ENCODE measurements at regions not wholly inside any gene's neighbourhood (a gene's known extent, or its start where the extent isn't known, plus 50 kb on each side); places are given as distances from the start of the nearest gene placed in this dataset.
"Not testable (repeated sequence)": the region's sequence is repeated elsewhere in the genome, so short reads cannot be mapped to it uniquely, and the experiment has no call there.

DNA sequence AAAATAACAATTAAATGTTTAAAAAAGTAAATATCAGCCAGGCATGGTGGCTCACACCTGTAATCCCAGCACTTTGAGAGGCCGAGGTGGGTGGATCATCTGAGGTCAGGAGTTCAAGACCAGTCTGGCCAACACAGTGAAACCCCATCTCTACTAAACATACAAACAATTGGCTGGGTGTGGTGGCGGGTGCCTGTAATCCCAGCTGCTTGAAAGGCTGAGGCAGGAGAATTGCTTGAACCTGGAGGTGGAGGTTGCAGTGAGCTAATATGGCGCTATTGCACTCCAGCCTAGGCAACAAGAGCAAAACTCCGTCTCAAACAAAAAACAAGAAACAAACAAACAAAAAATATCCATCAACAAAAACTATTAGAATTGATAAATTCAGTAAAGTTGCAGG, 77.5 kb downstream of the SNX5 start:
- not testable (repeated sequence) for DNase-seq

DNA sequence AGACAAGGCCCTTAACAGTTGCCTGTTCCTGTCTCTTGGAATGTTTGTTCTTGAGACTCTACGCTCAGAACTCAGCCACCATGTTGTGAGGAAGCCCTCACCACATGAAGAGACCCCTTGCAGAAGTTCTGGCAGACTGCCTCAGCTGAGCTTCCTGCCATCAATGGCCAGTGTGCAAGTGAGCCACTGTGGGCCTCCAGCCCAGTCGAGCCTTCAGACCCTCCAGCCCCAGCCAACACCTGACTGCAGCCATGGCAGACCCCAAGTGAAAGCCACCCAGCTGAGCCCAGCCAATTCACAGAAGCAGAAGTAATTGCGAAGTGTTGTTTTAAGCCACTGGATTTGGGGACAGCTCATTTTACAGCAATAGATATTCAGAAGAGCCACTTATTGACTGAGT, 78.3 kb downstream of the SNX5 start:
- no peak for DNase-seq

DNA sequence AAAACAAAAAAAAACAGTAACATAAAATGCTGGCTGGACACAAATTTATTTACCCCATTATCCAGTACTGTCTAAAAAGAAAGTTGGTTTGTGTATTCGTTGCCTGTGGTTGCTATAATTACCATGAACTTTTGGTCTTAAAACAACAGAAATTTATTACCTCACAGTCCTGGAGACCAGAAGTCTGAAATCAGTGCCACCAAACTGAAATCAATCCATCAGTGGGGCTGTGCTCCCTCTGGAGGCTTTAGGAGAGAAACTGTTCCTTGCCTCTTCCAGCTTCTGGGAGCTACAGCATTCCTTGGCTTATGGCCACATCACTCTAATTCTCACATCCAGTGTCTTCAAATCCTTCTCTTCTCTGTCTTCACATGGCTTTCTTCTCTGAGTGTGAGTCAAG, 79.4 kb downstream of the SNX5 start:
- DNase-seq, result no peak

DNA sequence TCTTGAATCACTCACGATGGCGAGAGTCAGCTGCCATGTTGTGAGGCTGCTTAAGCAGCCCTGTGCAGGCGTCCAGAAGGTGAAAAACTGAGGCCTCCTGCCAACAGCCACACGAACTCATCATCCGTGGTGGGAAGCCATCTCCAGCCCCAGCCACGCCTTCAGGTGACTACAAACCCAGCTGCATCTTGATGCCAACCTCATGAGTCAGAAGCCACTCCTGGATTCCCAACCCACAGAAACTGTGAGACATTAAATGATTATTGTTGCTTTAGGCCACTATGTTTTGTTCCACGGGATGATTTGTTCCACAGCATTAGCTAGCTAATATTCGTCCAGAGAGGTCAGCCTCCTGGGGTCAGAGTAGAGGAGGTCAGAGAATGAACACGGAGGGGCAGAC, 80.5 kb downstream of the SNX5 start:
- DNase-seq, result no peak

DNA sequence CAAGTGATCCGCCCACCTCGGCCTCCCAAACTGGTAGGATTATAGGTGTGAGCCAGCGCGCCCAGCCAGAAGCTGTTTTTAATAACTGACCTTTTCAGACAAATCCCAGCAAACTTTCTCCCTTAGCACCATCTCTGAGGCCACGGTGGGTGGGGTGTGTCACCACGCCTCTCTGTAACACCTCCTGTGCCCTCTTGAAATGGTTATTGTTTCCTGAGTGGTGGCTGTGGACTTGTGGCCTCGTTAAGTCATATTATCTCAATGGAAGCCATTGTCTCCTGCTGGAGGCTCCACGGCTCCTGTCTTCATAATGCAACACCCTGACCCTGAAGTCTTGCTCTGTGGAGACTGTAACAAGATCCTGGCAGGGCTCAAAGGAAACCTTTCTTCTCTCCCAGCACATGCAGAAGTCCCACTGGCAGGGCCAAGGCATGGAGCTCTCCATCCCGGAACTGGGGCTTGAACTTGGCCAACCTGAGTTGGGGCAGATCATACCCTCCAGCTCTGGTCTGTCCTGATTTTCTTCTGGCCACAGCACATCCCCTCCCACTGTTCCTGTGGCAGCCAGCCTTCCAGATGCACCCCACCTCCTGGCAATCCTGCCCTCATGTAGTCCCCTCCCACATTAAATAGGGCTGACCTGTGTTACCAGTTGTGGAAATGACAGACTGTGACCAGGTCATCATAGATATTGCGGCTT, 81.1 kb downstream of the SNX5 start:
- DNase-seq, result no peak

DNA sequence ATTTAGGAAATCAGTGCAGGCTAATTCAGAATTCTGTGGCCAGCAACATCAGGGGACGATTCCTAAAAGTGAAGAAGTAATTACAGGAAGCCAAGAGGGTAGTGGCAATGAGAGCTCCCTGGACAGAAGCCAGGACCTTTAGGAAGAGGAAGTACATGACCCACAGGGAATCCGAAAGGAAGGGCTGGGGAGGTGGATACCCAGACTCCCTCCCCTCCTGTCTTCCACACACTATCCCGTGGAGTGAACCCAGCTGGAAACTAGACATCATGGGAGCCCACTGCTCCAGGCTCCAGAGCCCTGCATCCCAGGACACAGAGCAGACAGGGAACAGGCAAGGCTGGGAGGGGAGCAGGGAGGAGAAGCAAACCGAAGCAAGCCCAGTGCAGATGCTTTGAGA, 83.0 kb downstream of the SNX5 start:
- DNase-seq, result no peak

DNA sequence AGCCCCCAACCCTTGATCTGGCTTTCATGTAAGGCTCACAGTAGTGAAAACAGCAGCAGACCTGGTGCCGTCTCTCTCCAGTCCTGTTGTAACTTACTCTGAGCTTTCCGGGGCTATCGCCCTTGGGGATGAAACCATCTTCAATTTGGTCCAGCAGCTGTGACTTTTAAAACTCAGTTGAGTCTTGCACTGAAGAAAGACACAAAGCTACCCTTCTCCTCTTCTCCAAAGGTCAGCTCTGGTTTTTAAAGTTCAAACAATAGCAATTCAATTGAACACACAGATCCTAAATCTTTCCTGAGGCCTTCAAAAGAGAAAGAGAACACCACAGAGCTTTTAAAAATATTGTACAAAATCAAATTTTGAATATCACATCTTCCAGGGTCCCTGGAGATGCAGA, 83.5 kb downstream of the SNX5 start:
- no peak for DNase-seq

DNA sequence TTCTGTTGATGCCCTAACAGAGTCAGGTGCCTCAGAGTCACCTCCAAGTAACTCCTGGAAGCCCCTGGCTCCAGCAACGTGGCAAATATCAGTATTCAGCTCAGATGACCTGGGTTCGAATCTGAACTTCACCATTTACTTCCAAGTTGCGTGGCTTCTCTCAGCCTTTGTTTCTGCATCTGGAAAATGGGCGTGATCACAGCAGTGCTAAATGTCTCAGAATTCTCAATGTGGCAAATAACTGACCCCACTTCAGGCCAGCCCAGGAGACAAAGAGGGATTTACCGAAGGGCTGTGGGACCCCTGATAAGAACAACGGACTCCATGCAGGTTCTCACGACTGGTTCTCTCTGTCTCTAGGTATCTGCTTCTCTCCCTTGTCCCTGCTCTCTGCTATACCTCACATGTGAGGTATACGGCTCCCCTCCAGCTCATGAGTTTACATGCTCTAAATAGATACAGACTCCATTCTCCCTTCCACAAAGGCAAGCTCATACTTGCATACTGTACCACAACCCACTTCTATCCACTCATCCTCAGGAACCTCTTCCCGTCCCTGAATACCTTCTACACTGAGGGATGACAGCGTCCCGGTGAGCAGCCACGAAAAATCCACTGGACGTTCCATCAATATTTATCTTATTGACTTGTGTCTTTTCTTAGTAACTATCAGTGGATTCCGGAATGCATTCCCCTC, 84.1 kb downstream of the SNX5 start:
- DNase-seq, result no peak

DNA sequence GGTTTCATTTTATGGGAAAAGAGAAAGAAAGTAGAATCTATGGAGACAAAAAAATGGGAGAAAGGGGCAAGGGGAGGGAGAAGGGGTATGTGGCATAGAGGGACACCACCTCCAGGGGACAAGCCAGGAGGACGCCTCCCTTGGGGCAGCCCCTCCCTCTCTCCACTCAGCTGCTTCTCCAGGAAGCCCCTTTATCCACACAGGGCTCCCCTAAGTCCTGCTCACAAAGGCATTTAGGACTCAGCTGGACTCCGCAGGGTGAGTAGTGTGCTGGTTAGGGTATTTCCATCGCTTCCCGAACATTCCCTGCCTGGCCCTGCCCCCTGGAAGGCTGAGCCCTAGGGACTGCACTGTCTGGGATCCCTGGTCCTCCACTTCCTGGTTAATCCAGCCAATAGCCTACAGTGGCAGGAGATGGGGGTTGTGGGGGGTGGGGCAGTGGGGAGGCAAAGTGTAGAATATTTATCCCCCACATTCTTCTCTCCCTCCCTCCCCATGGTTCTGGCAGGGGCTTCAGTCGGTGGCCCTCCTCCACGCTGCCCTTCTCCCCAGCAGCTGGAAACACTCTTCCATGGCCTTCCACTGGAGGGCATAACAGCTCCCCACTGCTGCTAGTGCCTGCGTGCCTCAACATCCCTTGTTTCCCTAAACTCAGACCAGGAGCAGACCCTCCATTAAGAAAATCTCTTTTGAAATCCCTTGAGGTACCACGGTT, 84.8 kb downstream of the SNX5 start:
- no peak for DNase-seq

DNA sequence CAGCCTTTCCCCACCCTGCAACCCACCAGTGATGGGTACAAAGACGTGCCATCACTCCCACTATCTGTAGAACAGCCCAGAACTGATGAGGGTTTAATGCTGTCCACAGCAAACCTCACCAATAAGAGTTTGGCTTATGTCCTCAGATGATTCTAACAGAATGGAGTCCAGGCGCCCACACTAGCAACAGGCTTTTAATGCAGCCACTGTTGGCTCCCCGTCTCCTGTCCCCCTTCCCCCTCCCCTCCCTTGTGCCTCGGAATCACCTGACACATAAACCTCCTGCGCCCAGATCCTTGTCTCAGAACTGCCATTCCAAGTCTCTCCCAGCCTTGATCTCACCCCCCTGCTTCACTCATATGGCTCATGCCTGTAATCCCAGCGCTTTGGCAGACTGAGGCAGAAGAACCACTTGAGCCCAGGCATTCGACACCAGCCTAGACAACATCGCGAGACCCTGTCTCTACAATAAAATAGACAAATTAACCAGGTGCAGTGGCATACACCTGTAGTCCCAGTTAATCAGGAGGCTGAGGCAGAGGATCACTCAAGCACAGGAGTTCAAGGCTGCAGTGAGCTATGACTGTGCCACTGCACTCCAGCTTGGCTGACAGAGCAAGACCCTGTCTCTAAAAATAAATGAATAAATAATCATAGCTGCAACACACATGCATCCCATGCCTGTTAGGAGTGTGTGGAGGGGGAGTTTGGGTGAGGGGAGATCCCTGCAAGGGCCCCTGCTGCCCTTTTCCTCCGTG, 85.6 kb downstream of the SNX5 start:
- no peak for DNase-seq

DNA sequence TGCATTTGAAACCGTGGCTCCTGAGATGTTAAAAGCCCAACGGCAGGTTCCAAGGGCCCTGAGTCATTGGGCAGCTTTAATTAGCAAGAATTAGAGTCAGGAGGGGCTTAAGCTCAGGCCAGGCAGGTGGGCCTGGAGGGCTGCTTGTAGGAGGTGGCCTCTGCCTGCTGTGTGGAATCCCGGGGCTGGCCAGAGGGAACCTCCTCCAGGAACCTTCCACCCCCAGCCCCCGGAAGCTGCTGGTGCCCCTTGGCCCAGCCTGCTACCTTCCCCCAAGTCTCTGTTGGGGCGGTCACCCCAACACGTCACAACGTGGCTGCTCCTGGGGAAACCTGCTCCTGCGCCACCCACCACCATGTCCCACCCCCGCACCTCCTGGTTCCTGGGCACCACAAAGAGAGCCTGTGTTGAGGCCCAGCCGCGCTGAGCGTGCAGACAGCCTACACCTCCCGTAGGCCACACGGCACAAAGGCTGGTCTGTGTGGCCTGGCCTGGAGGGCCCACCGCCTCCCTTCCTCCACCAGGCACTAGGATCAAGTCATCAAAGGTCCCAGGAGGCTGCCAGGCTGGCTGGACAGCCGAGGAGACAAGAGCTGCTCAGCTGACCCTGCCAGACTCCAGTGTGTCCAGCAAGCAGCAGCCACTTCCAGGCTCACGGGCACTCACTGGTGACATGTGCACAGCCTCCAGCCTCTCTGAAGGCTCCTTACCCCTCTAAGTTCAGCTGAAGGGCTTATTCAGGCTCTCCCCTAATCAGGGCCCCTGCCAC, 86.3 kb downstream of the SNX5 start:
- no peak for DNase-seq

DNA sequence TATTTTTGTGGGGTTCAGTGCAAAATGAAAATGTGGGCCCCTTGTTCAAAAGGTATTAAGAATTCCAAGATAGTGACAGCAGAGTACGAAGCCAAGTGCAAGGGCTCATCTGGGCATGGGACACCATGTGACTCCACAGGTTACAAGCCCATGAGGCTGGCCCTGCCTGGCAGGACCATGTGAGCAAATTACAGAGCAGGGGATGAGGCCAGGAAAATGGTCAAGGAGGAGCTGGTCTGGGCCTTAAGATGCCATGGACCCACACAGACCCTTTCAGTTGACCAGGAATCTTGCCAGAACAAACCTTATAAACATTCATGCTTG, 86.9 kb downstream of the SNX5 start:
- DNase-seq, result no peak

DNA sequence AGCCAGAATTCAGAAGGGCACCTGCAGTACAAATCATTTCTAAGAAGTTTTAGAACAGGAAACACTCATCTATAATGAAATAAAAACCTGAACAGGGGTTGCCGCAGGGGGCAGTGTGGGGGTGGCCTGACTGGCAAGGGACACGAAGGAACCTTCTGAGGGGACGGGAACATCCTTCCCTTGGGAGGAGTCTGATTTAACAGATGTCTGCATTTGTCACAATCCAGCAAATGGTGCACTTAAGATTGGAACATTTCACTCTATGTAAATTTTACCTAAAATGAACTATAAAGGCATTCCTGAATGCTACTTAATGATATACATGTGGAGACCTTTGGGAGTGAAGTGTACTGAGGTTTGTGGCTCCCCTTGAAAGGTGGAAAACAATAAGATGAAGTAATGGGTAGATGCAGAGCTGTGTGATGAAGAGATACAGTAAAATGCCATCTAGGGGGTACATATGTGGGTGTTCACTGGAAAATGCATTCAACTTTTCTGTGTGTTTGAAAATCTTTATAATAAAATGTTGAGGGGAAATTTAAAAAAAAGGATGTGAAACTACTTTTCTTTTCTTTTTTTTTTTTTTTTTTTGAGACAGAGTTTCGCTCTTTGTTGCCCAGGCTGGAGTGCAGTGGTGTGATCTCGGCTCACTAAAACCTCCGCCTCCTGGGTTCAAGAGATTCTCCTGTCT, 89.5 kb downstream of the SNX5 start:
- no peak for DNase-seq

DNA sequence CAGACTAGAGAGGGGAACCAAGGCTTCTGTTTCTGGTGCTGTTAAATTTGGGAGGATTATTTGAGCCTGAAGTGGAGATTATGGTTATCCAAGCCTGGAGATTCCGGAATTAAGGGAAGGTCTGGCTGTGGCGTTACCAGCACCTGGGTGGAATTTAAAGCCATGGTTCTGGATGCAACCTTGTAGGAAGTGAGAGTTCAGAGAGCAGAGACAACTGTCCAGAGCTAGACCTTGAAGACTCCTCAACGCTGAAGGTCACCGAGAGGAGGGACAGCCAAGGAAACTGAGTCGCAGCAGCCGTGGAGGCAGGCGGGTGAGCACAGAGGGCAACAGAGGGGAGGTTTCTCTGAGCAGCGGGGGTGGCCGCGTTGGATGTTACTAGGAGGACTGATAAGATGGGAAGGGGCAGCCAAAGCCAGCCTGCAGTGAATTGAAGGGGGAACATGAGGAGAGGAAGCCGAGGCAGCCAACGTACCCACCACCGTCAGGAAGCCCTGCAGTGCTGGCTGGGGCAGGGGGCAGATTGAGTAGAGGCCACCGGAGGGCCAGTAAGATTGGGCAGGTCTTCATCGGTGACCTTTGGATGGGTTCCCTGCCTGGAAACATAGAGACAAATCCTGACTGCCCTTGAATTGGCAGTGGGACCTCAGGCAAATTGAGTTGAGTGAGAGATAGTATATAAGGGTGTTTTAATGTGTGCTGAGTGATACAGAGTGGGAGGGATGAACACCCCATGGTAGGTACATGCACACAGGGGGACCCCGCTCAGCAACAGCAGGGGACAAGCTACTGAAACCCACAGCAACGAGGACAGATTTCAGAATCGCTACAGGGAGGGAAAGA, 90.3 kb downstream of the SNX5 start:
- DNase-seq, result no peak

DNA sequence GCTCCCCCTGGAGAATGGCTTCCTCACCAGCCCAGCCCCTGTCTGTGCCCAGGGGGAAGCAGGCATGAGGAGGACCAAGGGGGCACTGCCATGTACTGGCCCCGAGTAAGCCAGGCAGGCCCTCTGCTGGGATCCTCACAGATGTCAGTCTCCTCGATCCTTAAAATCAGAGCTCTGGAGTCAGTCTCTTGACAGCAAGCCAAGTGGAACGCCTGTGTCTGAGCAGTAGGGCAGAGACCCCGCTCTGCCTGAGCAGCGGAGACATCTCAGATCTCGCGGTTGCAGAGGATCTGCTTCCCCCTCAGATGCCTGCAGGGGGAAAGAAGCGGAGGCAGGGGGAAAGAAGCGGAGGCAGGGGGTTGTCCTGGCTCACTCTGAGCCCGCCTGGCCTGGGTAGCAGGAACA, 92.6 kb downstream of the SNX5 start:
- no peak for DNase-seq

DNA sequence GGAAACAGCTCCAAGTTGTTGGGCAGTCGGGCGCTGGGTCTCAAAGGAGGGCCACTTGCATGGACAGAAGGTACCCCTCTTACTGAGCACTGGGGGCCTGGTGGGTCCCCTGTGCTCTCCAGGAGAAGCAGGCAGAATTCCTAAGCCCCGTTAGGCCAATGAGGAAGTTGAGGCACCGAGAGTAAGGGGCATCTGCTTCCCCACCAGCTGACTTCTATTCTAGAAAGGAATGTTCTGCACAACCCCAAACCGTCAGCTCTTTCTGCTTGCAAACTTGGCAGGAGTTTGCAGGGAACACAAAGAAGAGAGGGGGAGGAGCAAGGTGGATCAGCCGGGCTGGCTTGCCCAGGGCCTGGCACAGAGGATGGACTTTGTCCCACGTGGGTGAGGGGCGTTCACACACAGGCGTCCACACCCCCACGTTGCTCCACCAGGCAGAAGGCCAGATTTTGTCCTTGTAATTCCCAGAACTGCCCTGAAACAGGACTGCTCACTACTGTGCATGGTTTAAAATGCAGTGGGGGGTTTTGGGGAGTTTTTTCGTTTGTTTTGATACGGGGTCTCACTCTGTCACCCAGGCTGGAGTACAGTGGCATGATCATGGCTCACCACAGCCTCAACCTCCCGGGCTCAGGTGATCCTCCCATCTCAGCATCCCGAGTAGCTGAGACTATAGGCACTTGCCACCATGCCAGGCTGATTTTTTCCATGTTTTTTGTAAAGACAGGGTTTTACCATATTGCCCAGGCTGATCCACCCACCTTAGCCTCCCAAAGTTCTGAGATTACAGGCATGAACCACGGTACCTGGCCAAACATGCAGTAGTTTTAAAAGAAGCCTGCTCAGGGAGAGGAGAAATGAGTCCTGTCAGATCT, 93.3 kb downstream of the SNX5 start:
- no peak for DNase-seq

DNA sequence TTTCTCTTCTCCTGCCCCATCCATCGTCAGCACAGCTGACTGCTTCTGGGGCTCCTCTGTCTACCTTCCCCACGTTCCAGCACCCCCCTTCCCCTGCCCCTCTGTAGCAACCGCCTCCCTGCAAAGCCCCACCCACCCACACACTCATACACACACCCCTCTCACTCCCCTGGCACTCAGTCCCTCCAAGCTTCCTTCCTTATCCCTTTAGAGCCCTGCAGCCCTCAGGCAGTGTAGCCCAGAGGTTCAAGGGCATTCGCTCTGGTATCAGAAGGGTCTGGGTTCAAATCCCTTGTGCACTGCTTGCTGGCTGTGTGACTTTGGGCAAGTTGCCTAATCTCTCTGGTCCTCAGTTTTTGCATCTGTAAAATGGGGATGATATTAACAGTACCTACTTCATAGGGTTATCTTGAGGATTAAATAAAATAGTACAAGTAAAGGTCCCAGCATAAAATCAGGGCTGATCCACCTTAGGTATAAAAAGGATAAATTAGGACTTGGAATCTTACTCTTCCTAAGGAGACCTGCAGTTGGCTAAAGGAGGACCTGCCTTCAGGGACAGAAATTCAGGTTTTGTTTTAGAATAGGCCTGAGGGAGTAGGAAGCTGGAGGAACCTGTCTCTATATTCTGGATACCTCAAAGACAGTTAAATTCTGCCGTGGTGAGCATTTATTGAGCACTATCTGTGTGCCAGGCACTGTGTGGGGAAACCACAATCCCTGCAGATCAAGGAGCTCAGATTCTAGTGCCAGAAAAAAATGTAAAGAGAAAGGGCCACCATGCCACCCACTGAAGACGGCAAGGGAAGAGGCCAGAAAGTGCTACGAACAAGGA, 94.1 kb downstream of the SNX5 start:
- DNase-seq, result no peak

DNA sequence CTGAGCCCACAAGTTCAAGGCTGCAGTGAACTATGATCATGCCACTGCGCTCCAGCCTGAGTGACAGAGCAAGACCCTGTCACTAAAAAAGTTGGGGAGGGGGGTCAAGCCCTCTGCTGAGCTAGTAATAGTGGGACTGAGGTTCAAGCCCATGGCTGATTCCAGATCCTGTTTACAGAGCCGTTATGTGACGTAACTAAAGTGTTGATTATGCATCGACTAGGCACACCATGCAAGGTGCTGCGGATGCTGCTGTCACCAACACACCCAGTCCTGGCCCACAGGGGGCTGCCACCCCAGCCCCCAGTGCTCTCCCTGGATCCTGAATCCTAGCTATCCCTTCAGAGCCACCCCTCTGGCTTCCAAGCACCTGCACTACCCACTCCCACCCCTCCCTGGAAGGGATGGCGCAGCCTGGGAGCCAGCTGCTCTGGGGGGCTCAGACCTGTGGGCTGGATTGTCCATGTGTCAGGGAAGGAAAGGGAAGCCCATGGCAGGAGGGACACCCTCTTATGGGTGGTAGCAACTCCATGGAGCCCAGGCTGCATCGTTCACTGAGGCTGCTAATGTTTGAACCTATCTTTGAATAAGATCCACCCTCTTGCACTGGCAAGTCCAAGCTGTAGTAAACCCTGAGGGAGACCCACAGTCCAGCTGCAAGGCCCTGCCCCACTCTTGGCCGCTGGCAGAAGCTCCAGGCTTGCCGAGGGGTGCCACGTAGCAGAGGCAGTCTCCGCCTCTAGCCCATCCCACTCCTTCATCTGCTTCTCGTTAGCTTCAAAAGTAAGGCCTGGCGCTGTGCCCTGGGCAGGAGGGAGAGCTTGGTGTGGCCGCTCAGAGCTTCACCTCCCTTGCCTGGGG, 95.0 kb downstream of the SNX5 start:
- peak; percentile 67 for DNase-seq

All from SHP77 treated with DMSO at 0.1 percent for 48 hours (cell line).